ENCODE measurements at regions not wholly inside any gene's neighbourhood (a gene's known extent, or its start where the extent isn't known, plus 50 kb on each side); places are given as distances from the start of the nearest gene placed in this dataset.
"Not testable (repeated sequence)": the region's sequence is repeated elsewhere in the genome, so short reads cannot be mapped to it uniquely, and the experiment has no call there.

DNA sequence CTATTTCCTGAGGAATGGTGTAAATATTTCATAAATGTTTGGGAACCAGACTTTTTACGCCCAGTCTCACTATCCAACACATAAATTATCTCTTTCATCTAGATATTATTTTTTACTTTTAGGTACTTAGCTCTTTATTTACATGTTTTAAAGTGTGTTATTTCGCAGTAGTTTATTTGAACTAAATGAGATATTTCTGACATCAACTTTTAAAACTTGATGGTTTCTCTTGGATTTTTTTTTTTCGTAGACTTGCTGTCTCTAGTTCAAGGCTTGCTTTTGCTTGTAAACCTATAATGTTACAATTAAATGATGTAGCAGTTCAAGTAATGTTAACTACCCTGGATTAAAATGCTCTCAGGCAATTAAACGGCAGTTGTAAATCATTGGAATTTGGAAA lies 241.7 kb upstream of the PDE3A start:
- DNase-seq: no peak

DNA sequence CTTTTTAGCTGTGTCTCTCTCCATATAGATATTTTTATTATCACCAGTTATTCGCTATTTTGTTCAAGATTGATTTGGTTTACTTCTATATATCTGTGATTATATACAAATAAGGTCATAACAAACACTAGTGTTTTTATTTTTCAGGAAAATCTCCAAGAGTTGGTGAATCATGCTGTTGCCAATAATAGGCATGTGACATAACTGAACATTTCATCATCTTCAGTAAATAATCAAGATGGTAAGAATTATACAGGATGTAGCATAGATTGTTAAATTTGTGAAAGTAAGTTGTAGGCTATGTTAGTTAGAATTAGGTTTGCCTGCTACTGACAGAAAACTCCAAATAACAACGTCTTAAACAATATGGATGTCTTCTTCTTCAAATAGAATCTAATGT lies 240.9 kb upstream of the PDE3A start:
- no peak for DNase-seq

DNA sequence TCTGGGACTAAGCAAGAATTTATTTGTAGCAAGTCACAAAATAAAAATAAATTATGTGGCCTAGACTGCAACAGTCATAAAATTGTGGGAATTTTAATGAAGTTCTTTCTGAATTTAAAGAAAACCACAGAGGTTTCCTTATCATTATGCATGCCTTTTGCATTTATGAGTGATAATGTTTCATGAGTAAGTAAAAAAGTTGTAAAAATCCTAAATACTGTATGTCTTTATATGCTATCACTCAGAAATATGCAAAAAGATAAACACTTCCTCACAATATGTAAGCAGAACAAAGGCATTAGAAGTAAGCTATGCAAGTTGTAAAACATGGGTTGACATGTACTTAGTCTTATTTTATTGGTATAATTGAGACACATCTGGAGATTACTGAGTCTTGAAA lies 239.4 kb upstream of the PDE3A start:
- DNase-seq: no peak

DNA sequence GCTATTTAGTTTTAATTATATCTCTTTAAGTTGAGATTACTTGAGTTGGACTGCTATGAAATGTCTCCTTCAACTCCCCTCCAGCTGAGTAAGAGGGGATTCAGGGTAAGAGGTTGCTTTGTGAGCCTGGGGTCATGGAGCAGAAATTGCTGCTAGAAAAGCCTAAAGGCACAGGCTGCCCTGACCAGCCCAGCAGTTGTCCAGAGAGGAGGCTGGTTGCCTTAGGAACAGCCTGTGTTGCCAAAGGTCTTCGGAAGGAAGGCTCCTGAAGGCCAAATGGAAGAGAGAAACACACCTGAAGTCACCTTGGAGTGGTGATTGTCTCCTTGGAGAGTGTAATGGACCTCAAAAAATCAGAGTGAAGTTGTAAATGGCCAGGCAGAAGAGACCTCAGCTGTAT lies 235.5 kb upstream of the PDE3A start:
- no peak for DNase-seq

DNA sequence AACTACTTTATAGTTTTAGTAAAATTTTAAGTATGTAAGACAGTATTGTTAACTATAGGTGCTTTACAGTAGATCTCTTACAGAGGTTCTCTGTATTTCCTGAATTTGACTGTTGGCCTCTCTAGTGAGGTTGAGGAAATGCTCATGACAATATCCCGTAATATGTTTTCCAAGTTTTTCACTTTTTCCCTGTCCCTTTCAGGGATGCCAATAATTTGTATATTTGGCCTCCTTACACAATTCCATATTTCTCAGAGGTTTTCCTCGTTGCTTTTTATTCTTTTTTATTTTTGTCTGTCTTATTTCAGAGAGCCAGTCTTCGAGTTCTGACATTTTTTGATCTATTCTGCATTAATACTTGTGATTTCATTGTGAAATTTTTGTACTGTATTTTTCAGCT lies 233.7 kb upstream of the PDE3A start:
- DNase-seq: peak; percentile 45

DNA sequence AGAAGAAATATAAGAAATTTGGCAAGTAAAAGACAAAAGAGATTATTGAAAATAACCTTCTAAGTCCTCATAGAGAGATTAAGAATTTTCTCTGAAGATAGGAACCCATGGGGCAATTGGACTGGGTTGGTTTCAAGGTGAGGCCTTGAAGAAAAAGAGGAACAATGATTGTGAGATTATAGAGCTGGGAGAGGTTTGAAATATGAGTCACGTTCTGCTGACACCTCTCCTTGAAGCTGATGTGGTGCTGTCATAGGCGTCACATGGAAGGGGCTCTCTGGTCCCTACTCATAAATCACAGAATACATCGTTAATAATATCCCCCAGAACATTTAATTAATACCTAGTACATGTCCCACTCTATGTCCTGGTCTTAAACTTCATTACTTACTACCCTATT lies 227.6 kb upstream of the PDE3A start:
- no peak for DNase-seq

DNA sequence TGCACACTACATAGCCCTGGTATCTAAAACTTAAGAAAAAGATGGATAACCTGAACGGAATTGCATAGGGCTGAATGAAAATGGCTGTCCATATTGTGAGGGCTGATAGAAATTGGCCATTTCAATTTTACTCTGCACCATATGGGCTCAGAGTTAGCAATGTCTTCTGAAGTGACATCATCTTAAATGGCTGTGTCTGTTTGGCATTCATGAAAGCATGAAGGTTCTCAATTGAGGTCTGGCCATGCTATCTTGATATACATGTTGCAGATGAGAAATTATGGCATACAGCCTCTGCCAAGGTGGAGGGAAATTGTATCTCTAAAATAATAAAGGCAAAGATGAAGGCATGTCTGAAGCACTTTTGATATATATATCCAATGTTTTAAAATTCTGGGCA lies 226.0 kb upstream of the PDE3A start:
- DNase-seq: no peak

DNA sequence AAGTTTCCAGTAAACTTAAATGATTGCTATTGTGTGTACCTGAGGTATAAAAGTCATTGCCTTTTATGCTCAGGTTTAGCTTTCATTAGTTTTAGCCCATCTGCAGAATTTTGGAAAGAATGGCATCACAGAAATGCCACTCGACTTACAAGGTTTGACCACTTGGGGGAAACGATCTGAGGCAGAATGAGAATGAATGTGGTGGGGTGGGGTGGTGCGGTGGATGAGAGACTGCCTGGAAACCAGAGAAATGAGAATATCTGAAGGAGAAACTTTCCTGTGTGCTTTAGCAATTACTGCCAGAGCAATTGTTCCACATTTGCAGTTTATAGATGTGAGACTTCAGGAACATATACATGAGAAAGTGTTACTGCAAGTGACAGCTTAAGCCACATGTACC lies 225.4 kb upstream of the PDE3A start:
- no peak for DNase-seq

DNA sequence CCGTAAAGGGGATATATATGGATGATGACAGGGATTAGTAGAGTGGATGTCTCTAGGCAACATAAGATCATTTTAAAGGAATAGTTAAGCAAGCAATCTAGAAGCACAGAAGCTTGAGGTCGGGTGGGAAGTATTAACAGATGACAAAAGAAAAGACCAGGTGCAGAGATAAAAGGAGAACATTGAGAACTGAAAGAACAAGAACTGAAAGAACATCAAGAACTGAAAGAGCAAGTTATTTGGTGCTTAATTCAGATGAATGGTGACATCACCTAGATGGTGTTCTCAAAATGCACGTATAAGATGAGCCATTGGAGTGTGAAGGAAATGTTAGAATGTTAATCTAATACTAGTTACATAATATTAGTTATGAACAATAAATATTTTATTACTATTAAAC lies 224.0 kb upstream of the PDE3A start:
- no peak for DNase-seq

DNA sequence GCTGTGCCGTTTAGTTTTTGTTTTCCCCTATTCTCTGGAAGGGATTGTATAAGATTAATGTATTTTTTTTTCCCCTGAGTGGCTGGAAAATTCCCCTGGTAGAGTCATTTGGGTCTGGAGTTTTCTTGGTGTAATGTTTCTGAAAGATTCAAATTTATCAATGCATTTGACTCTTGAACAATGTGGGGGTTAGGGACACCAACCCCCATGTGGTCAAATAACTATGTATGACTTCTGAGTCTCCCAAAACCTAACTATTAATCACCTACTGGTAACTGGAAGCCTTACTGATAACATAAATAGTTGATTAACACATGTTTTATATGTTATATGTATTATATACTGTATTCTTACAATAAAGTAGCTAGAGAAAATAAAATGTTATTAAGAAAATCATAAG lies 220.1 kb upstream of the PDE3A start:
- no peak for DNase-seq

DNA sequence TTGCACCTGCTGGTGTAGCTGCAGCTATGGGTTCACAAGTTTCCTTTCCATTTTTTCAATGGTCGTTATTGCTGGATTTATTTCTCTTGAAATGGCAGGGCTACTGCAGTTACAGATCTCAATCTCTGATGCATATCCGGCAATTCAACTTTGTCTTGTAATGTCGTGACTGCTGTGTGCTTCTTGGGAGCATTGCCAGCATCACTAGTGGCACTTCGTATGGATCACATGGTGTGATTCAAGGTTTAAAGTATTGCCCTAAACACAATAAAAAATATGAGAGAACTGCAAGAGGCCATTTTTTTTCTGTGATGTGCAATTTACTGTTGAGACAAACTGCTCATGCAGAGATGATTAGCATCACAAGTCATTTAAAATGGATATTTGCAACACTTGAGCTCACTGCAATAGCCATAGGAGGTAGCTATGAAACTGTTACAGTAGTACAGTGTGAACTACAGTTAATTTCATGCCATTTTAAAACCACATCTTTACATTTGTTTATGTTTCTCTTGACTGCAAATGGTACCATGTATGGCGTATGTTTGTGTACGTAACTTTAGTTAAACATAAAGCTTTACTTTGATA lies 217.4 kb upstream of the PDE3A start:
- DNase-seq: no peak

DNA sequence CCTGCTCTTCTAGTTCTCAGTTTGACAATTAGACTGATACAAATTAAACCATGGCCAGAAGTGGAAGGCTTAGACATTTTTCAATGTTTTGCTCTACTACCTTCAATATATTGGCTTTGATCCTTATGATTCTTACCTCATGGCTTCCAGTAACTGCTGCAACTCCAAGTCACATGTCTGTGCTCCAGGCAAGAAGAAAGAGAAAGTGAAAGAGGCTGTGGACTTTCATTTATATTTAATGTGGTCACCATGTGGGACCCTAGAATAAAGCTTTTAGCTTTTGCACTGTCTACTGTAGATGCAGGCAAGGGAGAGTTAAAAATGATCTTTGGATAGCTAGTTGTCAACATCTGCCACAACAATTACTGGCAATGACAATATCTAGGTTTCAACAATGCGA lies 214.3 kb upstream of the PDE3A start:
- DNase-seq: no peak

DNA sequence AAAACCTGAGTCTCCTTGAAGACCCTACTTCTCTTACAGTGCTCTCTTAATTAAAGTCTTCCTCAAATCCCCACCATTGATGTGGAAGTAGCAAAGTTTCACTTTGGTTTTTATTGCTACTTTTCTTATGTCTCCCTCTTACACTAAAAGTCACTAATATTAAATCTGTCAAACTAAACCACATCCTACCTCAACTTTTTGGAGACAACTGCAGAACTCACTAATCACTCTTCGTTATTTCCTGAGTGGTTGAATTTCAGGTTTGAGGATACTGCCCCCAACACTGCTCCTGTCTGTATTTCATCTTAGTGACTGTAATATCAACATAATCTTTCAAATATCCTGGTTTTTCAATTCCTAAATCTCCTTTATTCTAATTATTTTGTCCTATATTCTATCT lies 213.0 kb upstream of the PDE3A start:
- no peak for DNase-seq

DNA sequence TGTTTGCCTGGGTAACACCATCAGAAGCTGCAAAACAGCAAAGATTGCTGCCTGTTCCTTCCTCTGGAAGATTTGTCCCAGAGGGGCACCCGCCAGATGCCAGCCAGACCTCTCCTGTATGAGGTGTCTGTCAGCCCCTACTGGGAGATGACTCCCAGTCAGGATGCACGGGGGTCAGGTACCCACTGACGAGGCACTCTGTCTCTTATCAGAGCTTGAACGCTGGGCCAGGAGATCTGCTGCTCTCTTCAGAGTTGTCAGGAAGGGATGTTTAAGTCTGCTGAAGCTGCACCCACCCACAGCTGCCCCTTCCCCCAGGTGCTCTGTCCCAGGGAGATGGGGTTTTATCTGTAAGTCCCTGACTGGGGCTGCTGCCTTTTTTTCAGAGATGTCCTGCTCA lies 207.4 kb upstream of the PDE3A start:
- not testable (repeated sequence) for DNase-seq

DNA sequence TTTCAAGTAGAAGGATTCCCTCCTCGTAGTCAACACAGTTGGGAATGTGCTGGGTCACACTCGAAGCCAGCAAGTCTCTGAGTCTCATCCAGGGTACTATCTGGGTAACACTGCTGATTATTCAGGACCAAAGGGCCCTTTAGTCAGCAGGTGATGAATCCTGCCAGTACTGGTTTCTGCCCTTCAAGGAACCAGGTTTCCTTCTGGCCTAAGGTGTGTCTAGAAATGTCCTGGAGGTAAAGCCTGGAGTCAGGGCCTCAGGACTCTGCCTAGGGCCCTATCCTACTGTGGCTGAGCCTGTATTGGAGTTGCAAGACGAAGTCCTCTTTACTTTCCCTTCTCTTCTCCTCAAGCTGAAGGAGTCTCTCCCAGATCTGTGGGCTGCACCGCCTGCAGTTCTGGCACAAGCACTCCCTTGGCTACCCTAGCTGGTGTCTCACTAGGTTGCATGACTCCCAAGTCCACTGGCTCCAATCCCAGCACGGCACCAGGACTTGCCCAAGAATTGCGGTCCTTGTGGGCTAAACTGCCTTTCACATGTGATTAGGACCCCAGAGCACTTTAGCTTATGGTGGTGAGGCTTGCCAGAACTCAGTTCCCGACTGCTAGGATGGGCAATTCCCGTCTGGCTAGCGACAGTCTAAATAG lies 193.7 kb upstream of the PDE3A start:
- no peak for DNase-seq

DNA sequence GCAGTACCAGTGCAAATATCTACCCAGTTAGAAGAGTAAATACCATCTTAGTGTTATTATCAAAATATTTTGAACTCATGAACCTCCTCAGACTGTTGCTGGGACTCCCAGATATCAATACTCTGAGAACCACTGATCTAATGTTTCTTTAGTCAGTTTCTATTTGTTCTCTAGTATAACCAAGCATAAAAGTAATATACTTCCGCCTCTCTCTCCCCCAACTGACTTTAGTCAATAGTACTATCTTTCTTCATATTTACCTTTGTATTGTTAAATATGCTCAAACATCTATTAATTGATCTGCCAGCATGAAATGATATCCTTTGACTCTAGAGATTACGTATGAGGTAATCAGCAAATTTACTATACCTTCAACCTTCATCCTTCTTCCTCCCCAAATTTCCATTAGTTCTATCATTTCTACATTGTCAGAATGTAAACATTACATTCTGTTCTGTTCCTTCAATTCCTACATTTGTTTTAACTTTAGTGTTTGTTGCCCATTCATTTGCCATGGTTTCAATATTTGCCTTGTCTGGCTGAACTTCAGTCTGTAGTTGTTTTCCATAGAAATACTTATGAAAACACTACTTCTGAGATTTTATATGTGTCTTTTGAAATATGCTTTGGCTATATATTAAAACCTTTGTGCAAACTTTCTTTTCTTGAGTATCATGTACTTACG lies 192.5 kb upstream of the PDE3A start:
- no peak for DNase-seq

DNA sequence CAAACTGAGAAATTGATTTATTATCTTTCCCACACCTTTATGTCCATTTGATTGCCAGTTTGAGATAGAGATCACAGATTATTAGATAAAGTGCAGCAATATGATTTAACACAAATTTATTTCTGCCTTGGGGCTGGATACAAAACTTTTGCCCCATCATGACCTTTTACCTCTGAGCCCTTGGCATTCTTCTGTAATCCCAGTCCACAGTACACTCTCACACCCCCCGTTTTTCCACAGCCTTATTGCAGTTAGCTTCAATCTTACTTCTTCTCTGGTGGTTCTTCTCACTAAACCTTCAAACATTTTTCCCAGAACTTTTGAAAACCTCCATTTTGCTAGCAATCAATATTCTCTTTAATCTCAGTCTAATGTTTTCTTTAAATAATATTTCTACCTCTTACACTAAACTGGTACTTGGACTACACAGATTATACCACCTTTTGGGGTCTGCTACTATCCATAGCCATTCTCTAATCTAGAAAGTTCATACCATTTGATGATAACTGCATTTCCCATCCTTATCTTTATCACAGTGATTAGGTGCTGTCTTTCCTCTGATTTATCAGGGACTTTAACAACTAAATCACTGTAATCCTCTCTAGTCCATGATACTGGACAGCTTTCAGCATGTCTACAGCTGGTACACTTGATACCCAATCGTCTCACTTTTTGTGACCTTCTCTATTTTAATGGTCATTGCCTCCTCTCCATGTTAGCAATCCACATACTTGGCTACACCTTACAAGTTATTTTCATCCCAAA lies 186.7 kb upstream of the PDE3A start:
- no peak for DNase-seq

DNA sequence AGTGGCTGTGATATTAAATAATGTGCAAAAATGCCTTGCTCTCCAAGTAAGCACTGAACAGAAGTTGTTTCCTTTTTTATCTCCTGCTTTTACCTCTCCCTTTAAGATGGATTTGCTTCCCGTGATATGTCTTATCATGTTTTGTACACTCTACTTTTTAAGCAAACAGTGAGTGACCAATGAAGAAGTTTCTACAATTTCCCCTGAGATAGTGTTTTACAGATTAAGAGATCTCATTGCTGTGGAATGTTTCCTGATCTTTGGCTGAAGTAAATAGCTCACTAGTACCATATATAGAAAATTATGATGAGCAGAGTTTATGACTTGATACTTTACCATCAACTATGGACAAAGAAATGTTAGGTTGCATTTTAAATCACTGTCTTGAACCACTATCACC lies 184.8 kb upstream of the PDE3A start:
- no peak for DNase-seq

DNA sequence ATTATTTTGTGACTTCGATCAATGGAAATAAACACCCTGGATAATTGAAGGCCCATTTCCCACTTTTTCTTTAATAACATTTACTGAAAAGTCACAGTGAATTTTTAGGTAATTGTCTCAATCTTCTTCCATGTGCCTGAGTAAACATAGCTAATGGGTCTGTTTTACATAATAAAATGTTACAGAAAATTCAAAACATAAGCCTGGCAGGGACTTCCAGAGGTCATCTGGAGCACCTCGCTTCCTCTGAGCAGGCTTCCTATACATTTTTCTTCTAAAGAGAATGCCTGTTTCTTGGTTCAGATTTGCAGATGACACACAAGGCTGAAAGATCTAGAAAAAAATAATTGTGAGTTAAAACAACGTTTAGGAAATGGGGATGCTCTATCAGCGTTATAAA lies 183.8 kb upstream of the PDE3A start:
- DNase-seq: no peak

DNA sequence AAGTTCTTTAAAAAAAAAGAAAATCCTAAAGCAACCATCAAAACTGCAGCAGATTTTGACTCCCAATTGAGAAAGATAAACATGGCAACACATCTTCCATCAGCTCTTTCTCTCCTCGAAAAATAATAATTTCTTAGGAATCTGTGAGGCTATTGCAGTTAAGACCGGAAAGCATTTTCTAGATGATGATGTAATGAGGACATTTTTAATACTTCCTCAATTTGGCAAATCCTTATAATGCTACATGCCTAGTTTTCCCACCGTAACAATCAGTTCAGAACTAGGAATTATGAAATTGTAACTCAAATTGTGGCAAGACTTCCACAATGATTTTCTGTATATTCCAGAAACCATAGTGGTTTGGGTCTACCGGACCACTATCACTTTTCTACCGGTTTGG lies 180.9 kb upstream of the PDE3A start:
- no peak for DNase-seq

DNA sequence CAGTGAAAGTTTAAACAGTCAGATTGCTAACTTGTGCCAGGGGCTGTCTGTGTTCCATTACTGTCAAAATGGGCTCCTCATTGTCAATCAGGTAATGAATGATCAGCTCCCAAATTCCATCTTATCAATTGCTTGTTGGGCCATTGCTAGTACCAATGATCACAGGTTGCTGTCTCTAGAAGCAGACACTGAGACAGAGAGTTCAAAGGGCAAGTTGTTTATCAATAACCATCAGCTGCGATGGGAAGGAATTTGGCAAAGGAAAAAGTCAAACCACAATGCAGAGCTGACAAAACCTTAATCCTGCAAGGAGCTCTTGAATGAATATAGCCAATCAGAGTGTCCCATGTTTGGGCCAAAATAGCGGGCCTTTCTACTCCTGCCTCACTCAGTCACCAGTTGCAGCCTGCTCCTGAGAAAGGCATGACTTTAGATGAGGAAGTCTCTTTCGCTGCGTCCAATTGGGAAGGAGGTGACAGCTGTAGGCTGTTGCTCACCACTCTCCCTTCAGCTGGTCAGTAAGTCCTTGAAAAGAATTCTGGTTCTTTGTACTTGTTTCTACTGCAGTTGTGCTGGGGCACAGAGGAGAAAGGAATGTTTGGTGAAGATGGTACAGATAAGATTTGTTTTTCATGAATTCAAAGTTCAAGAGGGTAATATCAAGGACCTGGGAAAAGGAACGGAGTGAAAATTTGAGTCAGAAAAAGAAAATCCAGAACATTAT lies 179.2 kb upstream of the PDE3A start:
- no peak for DNase-seq

DNA sequence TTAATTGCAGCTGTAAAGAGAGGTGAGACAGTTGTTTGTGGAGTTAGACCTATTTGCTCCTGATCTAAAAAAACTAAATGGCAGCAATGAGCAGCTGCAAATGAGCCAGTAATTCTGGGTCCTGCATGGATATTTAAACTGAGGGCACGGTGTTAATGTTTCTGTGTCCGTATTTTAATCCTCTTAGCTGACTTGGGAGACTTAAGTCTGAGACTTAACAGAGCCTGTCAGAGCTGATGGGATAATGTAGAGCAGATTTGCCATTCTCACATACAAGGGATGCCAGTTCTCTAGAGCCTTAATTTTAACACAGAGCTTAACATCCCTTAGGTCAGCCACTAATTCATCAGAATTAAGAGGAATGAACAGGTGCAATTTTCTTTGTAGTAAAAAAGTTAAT lies 178.6 kb upstream of the PDE3A start:
- DNase-seq: no peak
